ENCODE measurements at regions not wholly inside any gene's neighbourhood (a gene's known extent, or its start where the extent isn't known, plus 50 kb on each side); places are given as distances from the start of the nearest gene placed in this dataset.

GRCh38 chr2:8582651-8583399 is 99.0 kb upstream of the ID2 start:
- TF ChIP-seq ZNF274 (IDR thresholded peaks at IDR 0.05; ENCODE audit: low read depth, low read length), result no peak
- H3K4me3 ChIP-seq (ENCODE audit: low read length), result no peak overlapping the region

GRCh38 chr2:8583400-8584173 is 98.3 kb upstream of the ID2 start:
- TF ChIP-seq ZNF274 (IDR thresholded peaks at IDR 0.05; ENCODE audit: low read depth, low read length), result no peak
- no peak overlapping the region; the same call in 1 of the 2 replicates for H3K4me3 ChIP-seq (ENCODE audit: low read length)

GRCh38 chr2:8584174-8585066 is 97.4 kb upstream of the ID2 start:
- no peak for TF ChIP-seq ZNF274 (IDR thresholded peaks at IDR 0.05; ENCODE audit: low read depth, low read length)
- no peak overlapping the region; the same call in 1 of the 2 replicates for H3K4me3 ChIP-seq (ENCODE audit: low read length)

GRCh38 chr2:8586457-8587051 is 95.3 kb upstream of the ID2 start:
- TF ChIP-seq ZNF274 (IDR thresholded peaks at IDR 0.05; ENCODE audit: low read depth, low read length), result no peak
- no peak overlapping the region for H3K4me3 ChIP-seq (ENCODE audit: low read length)

GRCh38 chr2:8587251-8587791 is 94.5 kb upstream of the ID2 start:
- TF ChIP-seq ZNF274 (IDR thresholded peaks at IDR 0.05; ENCODE audit: low read depth, low read length), result no peak
- H3K4me3 ChIP-seq (ENCODE audit: low read length), result no peak overlapping the region

- no peak for TF ChIP-seq ZNF274 (IDR thresholded peaks at IDR 0.05; ENCODE audit: low read depth, low read length)
- H3K4me3 ChIP-seq (ENCODE audit: low read length), result no peak overlapping the region
These were observed 93.7 kb upstream of the ID2 start for GRCh38 chr2:8587920-8588830.

GRCh38 chr2:8588831-8589191 is 93.0 kb upstream of the ID2 start:
- no peak for TF ChIP-seq ZNF274 (IDR thresholded peaks at IDR 0.05; ENCODE audit: low read depth, low read length)
- H3K4me3 ChIP-seq (ENCODE audit: low read length), result no peak overlapping the region

GRCh38 chr2:8589721-8590120 is 92.1 kb upstream of the ID2 start:
- no peak for TF ChIP-seq ZNF274 (IDR thresholded peaks at IDR 0.05; ENCODE audit: low read depth, low read length)
- H3K4me3 ChIP-seq (ENCODE audit: low read length), result no peak overlapping the region

- H3K4me3 ChIP-seq (ENCODE audit: low read length), result no peak overlapping the region
- no peak for TF ChIP-seq ZNF274 (IDR thresholded peaks at IDR 0.05; ENCODE audit: low read depth, low read length)
These were observed 90.9 kb upstream of the ID2 start for GRCh38 chr2:8590938-8591337.

- no peak overlapping the region for H3K4me3 ChIP-seq (ENCODE audit: low read length)
- no peak for TF ChIP-seq ZNF274 (IDR thresholded peaks at IDR 0.05; ENCODE audit: low read depth, low read length)
These were observed 89.1 kb upstream of the ID2 start for GRCh38 chr2:8592736-8593135.

GRCh38 chr2:8593243-8593642 is 88.6 kb upstream of the ID2 start:
- TF ChIP-seq ZNF274 (IDR thresholded peaks at IDR 0.05; ENCODE audit: low read depth, low read length), result no peak
- H3K4me3 ChIP-seq (ENCODE audit: low read length), result no peak overlapping the region

GRCh38 chr2:8594731-8595427 is 87.0 kb upstream of the ID2 start:
- no peak for TF ChIP-seq ZNF274 (IDR thresholded peaks at IDR 0.05; ENCODE audit: low read depth, low read length)

More at GRCh38 chr2:8594731-8595427, 87.0 kb upstream of the ID2 start:
- H3K4me3 ChIP-seq (ENCODE audit: low read length), result no peak overlapping the region
